Neural cell (in vitro differentiated cells): ENCODE measurements at regions not wholly inside any gene's neighbourhood (a gene's known extent, or its start where the extent isn't known, plus 50 kb on each side); places are given as distances from the start of the nearest gene placed in this dataset.

ENCODE experiments used
- CTCF ChIP-seq: fragments of 450-650 bp; IDR thresholded peaks from 2 replicates; pipeline ENCODE4 v1.5.1; 2014; ENCODE audit warnings: antibody characterized with exemption, mild to moderate bottlenecking, moderate library complexity; ENCODE audit not compliant: poor library complexity, severe bottlenecking
- POLR2AphosphoS5 ChIP-seq: IDR thresholded peaks from 2 replicates; pipeline ENCODE4 v1.6.1; 2012

DNA sequence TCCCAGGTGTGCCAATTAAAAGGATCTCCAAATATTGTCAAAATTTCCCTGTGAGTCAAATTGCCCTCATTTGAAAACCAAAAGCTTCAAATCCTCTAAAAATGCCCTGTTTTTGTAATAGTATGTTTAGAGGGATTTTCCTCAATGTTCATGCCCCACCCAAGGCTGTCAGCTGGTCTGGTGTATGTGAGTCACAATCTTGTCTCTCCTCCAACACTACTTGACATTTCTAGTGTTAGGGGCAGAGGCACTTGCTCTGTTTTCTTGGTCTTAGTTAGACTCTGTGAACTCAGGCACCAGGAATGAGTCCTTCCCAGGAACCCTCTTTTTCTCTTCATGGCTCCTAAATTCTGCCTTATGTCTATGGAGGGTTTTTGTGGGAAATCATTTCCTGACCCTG, 634.8 kb downstream of the KCNJ2 start:
- TF ChIP-seq CTCF (no peak), POLR2AphosphoS5 (no peak)
